ENCODE measurements at regions not wholly inside any gene's neighbourhood (a gene's known extent, or its start where the extent isn't known, plus 50 kb on each side); places are given as distances from the start of the nearest gene placed in this dataset.

DNA sequence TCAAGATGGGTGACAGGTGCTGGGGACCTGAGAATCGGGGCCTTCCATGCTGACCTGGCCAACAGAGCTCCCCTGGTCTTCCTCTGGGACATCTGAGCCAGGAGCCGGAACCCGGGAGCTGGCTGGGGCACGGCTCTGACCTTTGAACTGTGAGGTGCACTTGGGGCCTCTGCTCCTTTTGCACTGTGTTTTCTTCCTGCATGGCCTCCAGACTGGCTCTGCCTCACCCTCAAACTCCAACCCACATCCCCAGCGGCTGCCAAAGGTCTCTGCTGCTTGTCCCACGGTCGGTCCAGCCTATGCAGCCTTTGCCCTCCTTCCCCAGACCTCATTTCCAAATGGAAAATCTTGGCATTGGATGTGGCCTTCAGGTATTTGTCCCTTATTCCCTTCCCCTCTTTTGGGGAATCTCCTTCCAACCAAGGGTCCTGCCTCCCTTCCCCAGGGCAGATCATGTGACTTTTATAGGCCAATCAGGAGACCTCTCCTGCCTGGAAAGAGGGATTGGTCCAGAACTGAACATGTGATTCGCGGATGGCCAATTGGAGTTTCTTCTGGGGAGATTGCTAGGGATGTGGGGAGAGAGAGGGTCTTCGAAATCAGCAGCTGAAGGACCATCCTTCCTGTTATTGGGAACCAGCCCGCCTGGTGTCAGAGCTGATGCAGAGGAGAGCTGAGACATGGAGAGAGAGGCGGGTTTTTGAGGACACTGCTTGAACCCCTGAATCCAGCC is 117.9 kb downstream of the CYLD start:
- TF ChIP-seq POLR2A (IDR thresholded peaks at IDR 0.05), result no peak
- TF ChIP-seq, protein P1, sequence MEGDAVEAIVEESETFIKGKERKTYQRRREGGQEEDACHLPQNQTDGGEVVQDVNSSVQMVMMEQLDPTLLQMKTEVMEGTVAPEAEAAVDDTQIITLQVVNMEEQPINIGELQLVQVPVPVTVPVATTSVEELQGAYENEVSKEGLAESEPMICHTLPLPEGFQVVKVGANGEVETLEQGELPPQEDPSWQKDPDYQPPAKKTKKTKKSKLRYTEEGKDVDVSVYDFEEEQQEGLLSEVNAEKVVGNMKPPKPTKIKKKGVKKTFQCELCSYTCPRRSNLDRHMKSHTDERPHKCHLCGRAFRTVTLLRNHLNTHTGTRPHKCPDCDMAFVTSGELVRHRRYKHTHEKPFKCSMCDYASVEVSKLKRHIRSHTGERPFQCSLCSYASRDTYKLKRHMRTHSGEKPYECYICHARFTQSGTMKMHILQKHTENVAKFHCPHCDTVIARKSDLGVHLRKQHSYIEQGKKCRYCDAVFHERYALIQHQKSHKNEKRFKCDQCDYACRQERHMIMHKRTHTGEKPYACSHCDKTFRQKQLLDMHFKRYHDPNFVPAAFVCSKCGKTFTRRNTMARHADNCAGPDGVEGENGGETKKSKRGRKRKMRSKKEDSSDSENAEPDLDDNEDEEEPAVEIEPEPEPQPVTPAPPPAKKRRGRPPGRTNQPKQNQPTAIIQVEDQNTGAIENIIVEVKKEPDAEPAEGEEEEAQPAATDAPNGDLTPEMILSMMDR (IDR thresholded peaks at IDR 0.05), result no peak
